ENCODE measurements at regions not wholly inside any gene's neighbourhood (a gene's known extent, or its start where the extent isn't known, plus 50 kb on each side); places are given as distances from the start of the nearest gene placed in this dataset.

DNA sequence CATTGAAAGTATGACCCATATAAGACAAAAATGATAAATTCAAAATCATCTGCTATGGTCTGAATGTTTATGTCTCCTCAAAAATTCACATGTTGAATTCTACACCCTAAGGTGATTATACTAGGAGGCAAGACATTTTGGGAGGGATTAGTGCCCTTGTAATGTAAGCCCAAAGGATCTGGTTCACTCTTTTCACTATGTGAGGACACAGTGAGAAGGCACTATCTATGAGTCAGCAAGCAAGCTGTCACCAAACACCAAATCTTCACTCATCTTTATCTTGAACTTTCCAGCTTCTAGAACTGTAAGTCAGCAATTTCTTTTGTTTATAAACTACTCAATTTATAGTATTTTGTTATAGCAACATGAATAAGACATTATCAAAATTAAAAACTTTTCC, 284.7 kb upstream of the ZC3H15 start:
- no peak for TF ChIP-seq POLR2A (IDR thresholded peaks at IDR 0.05; ENCODE audit: low read length)
- peak; percentile 1 to 20 for DNase-seq

DNA sequence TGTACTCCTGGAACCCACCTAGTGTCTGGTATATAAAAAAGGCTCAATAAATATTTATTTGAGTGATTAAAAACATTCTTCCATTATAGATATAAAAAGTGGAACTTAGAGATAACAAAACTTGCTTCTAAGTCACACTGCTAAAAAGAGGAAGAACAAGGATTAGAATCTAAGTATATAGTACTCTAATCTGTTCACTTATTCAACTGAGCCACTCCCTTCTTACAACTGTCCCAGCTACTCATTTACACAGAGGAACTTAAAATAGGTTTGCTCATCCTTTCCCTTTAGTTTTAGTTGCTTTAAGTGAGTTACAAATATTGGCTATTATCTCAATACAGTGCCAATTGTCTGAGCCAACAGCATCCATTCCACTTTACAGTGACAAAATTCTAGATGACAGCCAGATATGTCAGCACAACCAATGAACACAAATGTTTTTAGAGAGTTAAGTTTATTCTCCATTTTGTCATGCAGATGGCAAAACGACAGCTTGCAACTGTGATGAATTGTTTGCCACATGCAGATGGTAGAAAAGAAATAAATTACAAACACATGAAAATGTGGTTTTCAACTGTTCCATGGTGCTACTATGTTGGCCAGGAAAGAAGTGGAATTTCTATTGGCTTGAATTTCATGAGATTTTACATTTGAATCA, 280.7 kb upstream of the ZC3H15 start:
- TF ChIP-seq GATA1 (IDR thresholded peaks at IDR 0.05; ENCODE audit: low read depth, low read length) (no peak), POLR2A (IDR thresholded peaks at IDR 0.05; ENCODE audit: low read length) (no peak)
- DNase-seq: no peak

DNA sequence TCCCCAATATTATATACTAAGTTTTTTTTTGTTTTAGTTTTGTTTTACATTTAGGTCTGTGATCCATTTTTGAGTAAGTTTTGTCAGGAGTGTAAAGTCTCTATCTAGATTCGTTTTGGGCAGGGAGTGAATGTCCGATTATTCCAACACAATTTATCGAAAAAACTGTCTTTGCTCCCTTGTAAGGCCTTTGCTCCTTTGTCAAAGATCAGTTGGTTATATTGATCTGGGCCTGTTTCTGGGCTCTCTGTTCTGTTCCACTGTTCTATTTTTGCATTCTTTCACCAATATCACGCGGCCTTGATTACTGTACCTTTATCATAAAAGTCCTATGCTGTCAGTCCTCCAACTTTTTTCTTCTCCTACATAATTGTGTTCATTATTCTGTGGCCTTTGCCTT, 276.5 kb upstream of the ZC3H15 start:
- DNase-seq: no peak
- no peak for TF ChIP-seq GATA1 (IDR thresholded peaks at IDR 0.05; ENCODE audit: low read depth, low read length)
- no peak for TF ChIP-seq POLR2A (IDR thresholded peaks at IDR 0.05; ENCODE audit: low read length)

DNA sequence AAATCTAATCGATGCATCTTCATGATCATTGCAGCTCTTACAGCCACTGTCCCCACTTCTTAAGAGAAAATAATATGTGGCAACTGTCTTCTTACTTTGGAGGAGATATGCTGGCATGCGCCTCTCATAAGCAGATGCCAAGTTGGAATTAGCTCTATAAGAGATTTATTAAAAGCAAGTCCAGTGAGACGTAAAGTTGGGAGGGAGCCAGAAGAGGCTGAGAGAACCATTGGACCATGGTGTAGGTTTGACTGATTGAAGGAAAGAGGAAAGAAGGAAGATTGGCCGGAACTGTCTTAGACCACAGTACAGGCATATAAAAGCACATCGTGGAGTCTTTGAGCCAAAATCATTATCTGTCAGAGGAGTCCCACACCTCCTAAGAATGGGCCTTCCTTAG, 265.7 kb upstream of the ZC3H15 start:
- DNase-seq: no peak
- no peak for TF ChIP-seq POLR2A (IDR thresholded peaks at IDR 0.05; ENCODE audit: low read length)
- no peak for TF ChIP-seq GATA1 (IDR thresholded peaks at IDR 0.05; ENCODE audit: low read depth, low read length)

DNA sequence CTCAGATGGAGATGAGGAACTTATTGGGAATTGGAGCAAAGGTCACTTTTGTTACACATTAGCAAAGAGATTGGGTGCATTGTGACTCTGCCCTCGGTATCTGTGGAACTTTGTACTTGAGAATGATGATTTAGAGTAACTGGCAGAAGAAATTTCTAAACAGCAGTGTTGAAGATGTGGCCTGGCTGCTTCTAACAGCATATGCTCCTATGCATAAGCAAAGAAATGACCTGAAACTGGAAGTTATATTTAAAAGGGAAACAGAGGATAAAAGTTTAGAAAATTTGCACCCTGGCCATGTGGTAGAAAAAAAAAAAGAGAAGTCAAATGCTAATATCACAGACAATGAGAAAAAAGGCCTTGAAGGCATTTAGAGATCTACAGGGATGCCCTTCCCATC, 256.8 kb upstream of the ZC3H15 start:
- no peak for DNase-seq
- TF ChIP-seq POLR2A (IDR thresholded peaks at IDR 0.05; ENCODE audit: low read length) (no peak), GATA1 (IDR thresholded peaks at IDR 0.05; ENCODE audit: low read depth, low read length) (no peak)

DNA sequence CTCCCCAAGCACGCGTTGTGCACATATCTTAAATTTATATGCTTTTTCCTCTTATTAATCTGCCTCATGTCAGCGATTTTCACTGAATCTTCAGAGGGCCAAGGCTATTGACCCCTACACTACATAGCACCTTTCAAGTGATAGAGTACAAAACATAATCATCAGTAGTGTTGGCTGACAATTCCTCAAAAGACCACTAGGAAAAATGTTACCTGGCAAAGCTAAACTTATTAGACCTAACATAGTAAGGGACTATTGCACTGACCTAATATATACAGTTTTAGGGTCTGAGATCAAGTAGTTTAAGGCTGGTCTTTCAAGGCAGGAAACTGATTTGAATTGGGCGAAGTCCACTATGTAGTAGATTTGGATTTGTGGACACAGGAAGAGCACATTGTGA, 244.2 kb upstream of the ZC3H15 start:
- no peak for DNase-seq
- TF ChIP-seq GATA1 (IDR thresholded peaks at IDR 0.05; ENCODE audit: low read depth, low read length): no peak
- TF ChIP-seq POLR2A (IDR thresholded peaks at IDR 0.05; ENCODE audit: low read length): no peak

DNA sequence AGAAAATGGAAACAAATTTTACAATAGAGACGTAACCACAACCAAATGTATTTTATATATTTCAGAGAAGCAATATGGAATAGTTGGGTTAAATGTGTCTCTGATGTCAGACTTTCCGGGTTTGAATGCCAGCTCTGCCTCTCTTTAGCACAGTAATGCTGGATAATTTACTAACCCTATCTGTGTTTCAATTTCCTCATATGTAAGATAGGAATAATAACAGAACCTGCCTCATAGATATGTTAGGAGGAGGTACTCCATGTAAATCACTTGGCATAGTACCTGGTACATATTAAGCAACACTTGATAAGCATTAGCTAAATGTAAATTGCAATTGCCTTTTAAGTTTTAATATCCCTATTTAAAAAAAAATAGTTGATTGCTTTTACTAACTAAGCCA, 231.3 kb upstream of the ZC3H15 start:
- TF ChIP-seq POLR2A (IDR thresholded peaks at IDR 0.05; ENCODE audit: low read length) (no peak), GATA1 (IDR thresholded peaks at IDR 0.05; ENCODE audit: low read depth, low read length) (no peak)
- DNase-seq: no peak

DNA sequence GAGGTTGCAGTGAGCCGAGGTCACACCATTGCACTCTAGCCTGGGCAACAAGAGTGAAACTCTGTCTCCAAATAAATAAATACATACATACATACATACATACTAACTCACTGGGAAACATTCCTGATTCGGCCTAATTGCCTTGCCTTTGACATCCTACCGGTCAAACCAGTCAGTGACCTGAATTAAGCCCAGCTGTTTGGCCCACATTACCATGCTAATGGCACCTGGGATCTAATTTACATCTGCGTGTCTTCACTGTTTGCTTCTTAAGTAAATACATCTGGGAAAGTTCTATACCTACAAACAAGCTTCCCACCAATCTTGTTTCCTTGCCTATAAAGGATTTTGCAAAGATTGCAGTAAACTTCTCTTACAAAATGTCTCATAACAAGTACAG, 230.2 kb upstream of the ZC3H15 start:
- DNase-seq: no peak
- no peak for TF ChIP-seq GATA1 (IDR thresholded peaks at IDR 0.05; ENCODE audit: low read depth, low read length)
- no peak for TF ChIP-seq POLR2A (IDR thresholded peaks at IDR 0.05; ENCODE audit: low read length)

DNA sequence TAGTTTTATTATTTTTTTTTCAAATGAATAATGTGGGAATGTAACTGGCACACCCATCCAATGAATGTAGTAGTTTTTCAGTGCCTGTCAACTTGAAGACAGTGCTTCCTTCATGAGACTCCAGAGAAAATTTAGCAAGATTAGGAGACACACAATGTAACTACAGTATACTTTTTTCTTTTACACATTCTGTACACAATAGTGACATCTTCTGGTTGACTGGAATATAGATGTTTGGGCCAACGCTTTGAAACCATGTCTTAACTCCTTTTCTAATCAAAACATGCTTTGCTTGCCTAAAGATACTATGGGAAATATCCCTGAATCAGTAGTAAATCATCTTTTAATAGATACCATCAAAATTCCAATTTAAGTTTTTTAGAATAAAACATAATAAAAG, 229.5 kb upstream of the ZC3H15 start:
- TF ChIP-seq GATA1 (IDR thresholded peaks at IDR 0.05; ENCODE audit: low read depth, low read length) (no peak), POLR2A (IDR thresholded peaks at IDR 0.05; ENCODE audit: low read length) (no peak)
- peak; percentile 9 to 18 for DNase-seq

DNA sequence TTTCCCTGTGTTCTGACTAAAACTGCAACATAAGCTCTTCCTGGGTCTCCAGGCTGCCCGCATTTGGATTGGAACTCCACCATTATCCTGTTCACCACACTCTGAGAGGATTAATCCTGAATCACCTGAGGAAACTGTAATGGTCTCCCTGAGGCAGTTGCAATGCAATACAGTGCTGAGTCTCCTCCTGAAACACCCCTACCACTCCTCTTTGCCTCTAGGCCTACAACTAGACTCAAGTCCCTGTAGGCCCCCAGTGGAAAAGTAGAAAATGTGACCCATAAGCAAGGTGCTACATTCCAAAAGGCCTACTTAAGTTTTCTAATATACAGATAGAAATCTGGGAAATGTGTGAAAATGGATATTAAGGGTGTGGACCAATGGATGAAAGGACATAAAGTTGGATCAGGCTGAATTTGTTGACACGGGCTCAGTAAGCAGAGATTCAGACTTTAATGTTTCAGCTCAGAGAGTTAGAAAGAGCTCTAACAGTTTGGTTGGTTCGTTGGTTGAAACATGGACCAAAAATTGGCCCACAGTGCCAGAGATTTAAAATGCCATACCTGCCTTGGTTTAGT, 222.3 kb upstream of the ZC3H15 start:
- TF ChIP-seq POLR2A (IDR thresholded peaks at IDR 0.05; ENCODE audit: low read length) (no peak), GATA1 (IDR thresholded peaks at IDR 0.05; ENCODE audit: low read depth, low read length) (no peak)
- DNase-seq: no peak

DNA sequence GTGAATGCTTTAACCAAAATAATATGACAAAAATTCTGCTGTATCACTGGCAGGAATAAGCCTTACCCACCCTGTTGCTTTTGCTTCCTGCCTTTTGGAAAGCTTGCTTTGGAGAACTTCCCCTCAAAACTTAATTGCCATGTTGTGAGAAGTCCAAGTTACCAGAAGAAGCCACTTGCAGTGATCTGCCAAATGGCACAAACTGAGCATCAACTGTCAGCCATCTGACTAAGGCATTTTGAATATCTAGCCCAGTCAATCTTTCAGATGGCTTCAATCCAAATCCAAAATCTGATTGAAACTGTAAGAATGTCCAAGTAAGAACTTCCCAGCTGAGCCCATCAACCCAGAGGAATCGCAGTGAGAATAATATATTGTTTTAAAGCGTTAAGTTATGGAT, 216.5 kb upstream of the ZC3H15 start:
- TF ChIP-seq POLR2A (IDR thresholded peaks at IDR 0.05; ENCODE audit: low read length) (no peak), GATA1 (IDR thresholded peaks at IDR 0.05; ENCODE audit: low read depth, low read length) (no peak)
- no peak for DNase-seq

DNA sequence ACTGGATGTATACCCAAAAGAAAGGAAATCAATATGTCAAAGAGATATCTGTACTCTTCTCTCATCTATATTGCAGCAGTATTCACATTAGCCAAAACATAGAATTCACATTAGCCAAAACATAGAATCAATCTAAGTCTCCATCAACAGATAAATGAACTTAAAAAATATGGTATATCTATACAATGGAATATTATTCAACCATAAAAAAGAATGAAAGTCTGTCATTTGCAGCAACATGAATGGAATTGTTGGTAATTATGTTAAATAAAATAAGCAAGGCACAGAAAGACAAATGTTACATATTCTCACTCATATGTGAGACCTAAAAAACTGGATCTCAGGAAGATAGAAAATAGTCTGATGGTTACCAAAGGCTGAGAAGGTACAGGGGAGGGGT, 212.1 kb upstream of the ZC3H15 start:
- no peak for TF ChIP-seq POLR2A (IDR thresholded peaks at IDR 0.05; ENCODE audit: low read length)
- no peak for TF ChIP-seq GATA1 (IDR thresholded peaks at IDR 0.05; ENCODE audit: low read depth, low read length)
- no peak for DNase-seq

DNA sequence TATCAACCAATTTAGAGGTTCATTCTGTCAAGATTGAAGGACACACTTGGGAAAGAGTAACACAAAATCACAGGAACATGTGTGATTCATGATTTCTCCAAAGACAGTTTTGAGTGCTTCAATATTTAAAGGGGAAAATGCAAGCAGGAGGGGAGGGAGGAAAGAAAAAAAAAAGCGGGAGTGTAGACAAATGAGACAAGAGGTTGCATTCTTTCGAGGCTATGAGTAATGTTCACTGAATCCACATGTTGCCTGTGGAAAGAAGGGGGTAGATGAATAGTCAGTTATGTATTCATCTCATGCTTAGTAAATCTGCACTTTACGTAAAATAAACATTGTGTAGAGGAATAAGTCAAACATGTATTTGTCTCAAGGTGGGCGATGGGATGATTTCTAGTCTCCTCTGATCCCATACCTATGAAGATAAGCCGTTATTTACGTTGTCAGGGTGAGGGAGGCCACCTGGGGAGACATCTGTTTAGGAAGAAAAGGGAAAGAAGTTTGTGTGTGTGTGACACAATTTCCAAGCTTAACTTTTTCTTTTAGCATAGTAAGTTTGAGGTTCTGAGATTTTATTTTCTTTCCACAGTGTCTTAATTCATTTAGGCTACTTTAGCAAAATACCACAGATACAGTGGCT, 211.0 kb upstream of the ZC3H15 start:
- TF ChIP-seq GATA1 (IDR thresholded peaks at IDR 0.05; ENCODE audit: low read depth, low read length): no peak
- no peak for TF ChIP-seq POLR2A (IDR thresholded peaks at IDR 0.05; ENCODE audit: low read length)

DNA sequence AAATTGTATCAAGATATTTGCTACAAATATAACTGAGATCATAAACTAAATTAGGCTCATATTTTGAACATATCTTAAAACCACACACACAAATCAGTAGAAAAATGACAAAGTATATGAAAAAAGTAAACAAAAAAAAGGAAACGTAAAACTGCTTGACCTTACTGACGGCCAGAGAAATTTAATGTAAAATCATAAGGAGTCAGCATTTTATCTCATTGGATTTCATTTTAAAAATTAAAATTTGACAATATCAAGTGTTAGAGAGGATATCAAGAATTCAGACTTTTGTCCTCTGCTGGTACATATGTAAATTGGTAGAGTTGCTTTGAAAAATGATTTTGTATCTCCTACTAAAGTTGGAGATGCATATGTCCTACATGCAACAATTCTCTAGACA, 209.2 kb upstream of the ZC3H15 start:
- TF ChIP-seq GATA1 (IDR thresholded peaks at IDR 0.05; ENCODE audit: low read depth, low read length) (no peak), POLR2A (IDR thresholded peaks at IDR 0.05; ENCODE audit: low read length) (no peak)
- no peak for DNase-seq

More for the DNA sequence above, 211.0 kb upstream of the ZC3H15 start:
- no peak for DNase-seq

DNA sequence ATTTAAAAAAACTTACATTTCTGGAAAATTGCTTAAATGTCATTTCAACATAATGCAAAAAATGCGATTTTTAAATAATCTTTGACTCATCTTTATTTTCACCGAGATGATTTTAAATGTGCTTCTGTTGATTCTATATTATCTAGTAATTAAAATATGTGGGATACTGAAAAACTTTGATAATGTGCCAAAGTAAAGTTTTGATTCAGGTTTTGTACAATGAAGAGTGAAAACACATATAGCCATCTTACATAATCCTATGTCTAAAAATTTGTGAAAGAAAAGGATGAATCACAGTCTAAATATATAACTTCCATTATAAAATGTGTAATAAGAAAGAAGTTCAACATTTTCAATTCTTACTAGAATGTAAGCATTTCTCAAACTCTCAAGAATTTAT, 204.3 kb upstream of the ZC3H15 start:
- TF ChIP-seq POLR2A (IDR thresholded peaks at IDR 0.05; ENCODE audit: low read length): no peak
- no peak for TF ChIP-seq GATA1 (IDR thresholded peaks at IDR 0.05; ENCODE audit: low read depth, low read length)
- no peak for DNase-seq
